Ectodermal cell (in vitro differentiated cells): ENCODE measurements at regions not wholly inside any gene's neighbourhood (a gene's known extent, or its start where the extent isn't known, plus 50 kb on each side); places are given as distances from the start of the nearest gene placed in this dataset.

Experiments
- H3K27ac ChIP-seq: 2 replicates; pipeline ENCODE4 v1.7.0; 2013; ENCODE audit warnings: mild to moderate bottlenecking, low read depth, low read length; ENCODE audit not compliant: insufficient read depth, poor library complexity, severe bottlenecking
- H3K27me3 ChIP-seq: 2 replicates; pipeline ENCODE4 v1.7.0; 2013; ENCODE audit warnings: mild to moderate bottlenecking, low read length; ENCODE audit not compliant: insufficient read depth, control insufficient read depth, poor library complexity, severe bottlenecking
- H3K36me3 ChIP-seq: one replicate; pipeline ENCODE4 v1.7.0; 2013; ENCODE audit warnings: low read length; ENCODE audit not compliant: control insufficient read depth, insufficient read depth
- H3K4me1 ChIP-seq: one replicate; pipeline ENCODE4 v1.7.0; 2013; ENCODE audit warnings: low read length; ENCODE audit not compliant: control insufficient read depth, insufficient read depth
- H3K4me3 ChIP-seq: 2 replicates; pipeline ENCODE4 v1.7.0; 2013; ENCODE audit warnings: low read depth, low read length, control low read depth; ENCODE audit not compliant: insufficient read depth
- H3K9me3 ChIP-seq: 2 replicates; pipeline ENCODE4 v1.7.0; 2013; ENCODE audit warnings: mild to moderate bottlenecking, low read length, moderate library complexity; ENCODE audit not compliant: control insufficient read depth
- WGBS, 2 experiments: methylation state at CpG; one replicate each; pipeline ENCODE4 v1.1.7; 2013; ENCODE audit warnings: missing lambda C conversion rate in 2 of 2; 5-methylcytosine and 5-hydroxymethylcytosine counted together

- no peak overlapping the region for H3K4me3 ChIP-seq
- H3K27ac ChIP-seq = no peak overlapping the region
- no peaks in the 10 kb centered on the region for H3K36me3 ChIP-seq
- 82 to 93% methylated on average over 1 of the region's 1 CpG for WGBS, 2 experiments
- H3K9me3 ChIP-seq = no peaks in the 10 kb centered on the region
- no peaks in the 10 kb centered on the region for H3K4me1 ChIP-seq
- H3K27me3 ChIP-seq = no peaks in the 10 kb centered on the region
Measured at GRCh38 chr11:80086496-80087055, 645.7 kb upstream of the TENM4 start.

- Histone ChIP-seq H3K36me3 (no peaks in the 10 kb centered on the region), H3K4me3 (no peak overlapping the region), H3K4me1 (no peaks in the 10 kb centered on the region), H3K9me3 (no peaks in the 10 kb centered on the region), H3K27me3 (no peaks in the 10 kb centered on the region), H3K27ac (no peak overlapping the region)
- 71 to 82% methylated on average over 1 to 2 of the region's 2 CpGs for WGBS, 2 experiments
Measured at GRCh38 chr11:80085563-80085962, 644.7 kb upstream of the TENM4 start.

GRCh38 chr11:80084608-80085007, 643.8 kb upstream of the TENM4 start:
- Histone ChIP-seq H3K27ac (no peak overlapping the region), H3K4me3 (no peak overlapping the region), H3K4me1 (no peaks in the 10 kb centered on the region), H3K27me3 (no peaks in the 10 kb centered on the region), H3K36me3 (no peaks in the 10 kb centered on the region), H3K9me3 (no peaks in the 10 kb centered on the region)
- 88 to 95% methylated on average over 3 of the region's 3 CpGs for WGBS, 2 experiments

- WGBS, 2 experiments = 85 to 95% methylated on average over 2 of the region's 2 CpGs
- Histone ChIP-seq H3K4me3 (no peak overlapping the region), H3K9me3 (no peaks in the 10 kb centered on the region), H3K27ac (no peak overlapping the region), H3K36me3 (no peaks in the 10 kb centered on the region), H3K4me1 (no peaks in the 10 kb centered on the region), H3K27me3 (no peaks in the 10 kb centered on the region)
Measured at GRCh38 chr11:80083531-80083951, 642.7 kb upstream of the TENM4 start.

- no peak overlapping the region for H3K27ac ChIP-seq
- no peaks in the 10 kb centered on the region for H3K36me3 ChIP-seq
- H3K9me3 ChIP-seq = no peaks in the 10 kb centered on the region
- H3K4me3 ChIP-seq = no peak overlapping the region
- 100% methylated on average over 1 of the region's 1 CpG; no CpG with 5 or more reads in 1 of the 2 experiments for WGBS, 2 experiments
- no peaks in the 10 kb centered on the region for H3K4me1 ChIP-seq
- H3K27me3 ChIP-seq = no peaks in the 10 kb centered on the region
Measured at GRCh38 chr11:80082406-80082805, 641.6 kb upstream of the TENM4 start.

GRCh38 chr11:80077113-80077512, 636.3 kb upstream of the TENM4 start:
- H3K4me3 ChIP-seq = no peak overlapping the region
- 92% methylated on average over 4 of the region's 4 CpGs for WGBS, 2 experiments
- H3K4me1 ChIP-seq = no peaks in the 10 kb centered on the region
- H3K9me3 ChIP-seq = no peaks in the 10 kb centered on the region
- no peaks in the 10 kb centered on the region for H3K36me3 ChIP-seq
- no peaks in the 10 kb centered on the region for H3K27me3 ChIP-seq
- no peak overlapping the region for H3K27ac ChIP-seq

- Histone ChIP-seq H3K4me1 (no peaks in the 10 kb centered on the region), H3K27me3 (no peaks in the 10 kb centered on the region), H3K36me3 (no peaks in the 10 kb centered on the region), H3K9me3 (no peaks in the 10 kb centered on the region), H3K27ac (no peak overlapping the region), H3K4me3 (no peak overlapping the region)
- 90 to 93% methylated on average over 4 of the region's 4 CpGs for WGBS, 2 experiments
Measured at GRCh38 chr11:80074837-80075236, 634.0 kb upstream of the TENM4 start.

GRCh38 chr11:80066291-80066690, 625.5 kb upstream of the TENM4 start:
- Histone ChIP-seq H3K4me3 (no peak overlapping the region), H3K27me3 (no peaks in the 10 kb centered on the region), H3K27ac (no peak overlapping the region)

GRCh38 chr11:80065086-80065485, 624.3 kb upstream of the TENM4 start:
- Histone ChIP-seq H3K9me3 (no peaks in the 10 kb centered on the region), H3K27ac (no peak overlapping the region), H3K4me3 (no peak overlapping the region), H3K27me3 (no peaks in the 10 kb centered on the region), H3K36me3 (no peaks in the 10 kb centered on the region), H3K4me1 (no peaks in the 10 kb centered on the region)
- WGBS, 2 experiments = 96 to 100% methylated on average over 3 of the region's 3 CpGs

More at GRCh38 chr11:80066291-80066690, 625.5 kb upstream of the TENM4 start:
- H3K36me3 ChIP-seq = no peaks in the 10 kb centered on the region
- H3K4me1 ChIP-seq = no peaks in the 10 kb centered on the region
- no peaks in the 10 kb centered on the region for H3K9me3 ChIP-seq

GRCh38 chr11:80061056-80061455, 620.2 kb upstream of the TENM4 start:
- H3K9me3 ChIP-seq = no peaks in the 10 kb centered on the region
- no peaks in the 10 kb centered on the region for H3K27me3 ChIP-seq
- no peaks in the 10 kb centered on the region for H3K36me3 ChIP-seq
- H3K4me3 ChIP-seq = no peak overlapping the region
- no peak overlapping the region for H3K27ac ChIP-seq
- no peaks in the 10 kb centered on the region for H3K4me1 ChIP-seq
- 96% methylated on average over 3 of the region's 3 CpGs for WGBS, 2 experiments
